HEK293 (cell line): ENCODE measurements at regions not wholly inside any gene's neighbourhood (a gene's known extent, or its start where the extent isn't known, plus 50 kb on each side); places are given as distances from the start of the nearest gene placed in this dataset.
"Not testable (repeated sequence)": the region's sequence is repeated elsewhere in the genome, so short reads cannot be mapped to it uniquely, and the experiment has no call there.

Experiments
- MEIS1 ChIP-seq: sonication (generic); formaldehyde crosslinking; IDR thresholded peaks from 2 replicates; pipeline ENCODE4 v1.8.1; 2022; ENCODE audit warnings: missing genetic modification reagents, mild to moderate bottlenecking, borderline replicate concordance
- ZFP69B ChIP-seq: fragments of 450-650 bp; formaldehyde crosslinking; IDR thresholded peaks from 2 replicates; pipeline ENCODE4 v1.5.1; 2016; ENCODE audit warnings: missing biosample characterization, missing genetic modification characterization
- ZNF658 ChIP-seq: fragments of 450-650 bp; formaldehyde crosslinking; IDR thresholded peaks from 2 replicates; pipeline ENCODE4; 2016; ENCODE audit warnings: missing biosample characterization, missing genetic modification characterization
- TF ChIP-seq, protein P1 (sequence below): sonication (generic); formaldehyde crosslinking; IDR thresholded peaks from 2 replicates; pipeline ENCODE4 v1.8.1; 2022; ENCODE audit warnings: mild to moderate bottlenecking, moderate library complexity, missing genetic modification reagents

DNA sequence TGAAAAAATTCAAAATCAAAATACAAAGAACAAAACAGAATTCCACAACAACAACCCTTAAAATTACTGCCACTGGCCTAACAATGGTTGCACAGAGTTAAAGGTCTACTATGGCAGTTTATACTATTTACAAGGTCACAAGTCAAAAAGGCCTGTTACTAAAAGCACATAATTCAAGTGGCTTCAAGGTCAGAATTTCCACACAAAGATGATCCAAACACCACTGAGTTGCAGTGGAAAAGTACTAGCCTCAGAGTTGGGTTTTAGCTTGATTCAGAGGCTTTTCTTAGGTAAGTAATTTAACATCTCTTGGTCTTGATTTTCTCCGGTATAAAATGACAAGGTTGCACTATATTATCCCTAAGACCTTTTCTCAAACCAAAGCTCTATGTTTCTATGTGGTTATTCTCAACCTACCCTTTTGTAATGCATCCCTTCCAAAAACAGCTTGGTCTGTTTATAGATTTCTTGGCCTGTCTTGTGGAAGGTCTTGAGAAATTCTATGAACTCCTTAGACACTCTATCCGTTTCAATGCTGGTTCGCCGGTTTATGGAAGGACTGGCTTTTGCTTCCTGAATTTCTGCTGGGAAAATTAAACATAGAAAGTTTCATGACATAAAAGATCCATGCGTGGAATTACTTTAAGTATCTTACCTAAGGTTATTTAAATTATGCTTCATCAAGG lies 69.5 kb downstream of the MDH2 start:
- TF ChIP-seq, protein P1, sequence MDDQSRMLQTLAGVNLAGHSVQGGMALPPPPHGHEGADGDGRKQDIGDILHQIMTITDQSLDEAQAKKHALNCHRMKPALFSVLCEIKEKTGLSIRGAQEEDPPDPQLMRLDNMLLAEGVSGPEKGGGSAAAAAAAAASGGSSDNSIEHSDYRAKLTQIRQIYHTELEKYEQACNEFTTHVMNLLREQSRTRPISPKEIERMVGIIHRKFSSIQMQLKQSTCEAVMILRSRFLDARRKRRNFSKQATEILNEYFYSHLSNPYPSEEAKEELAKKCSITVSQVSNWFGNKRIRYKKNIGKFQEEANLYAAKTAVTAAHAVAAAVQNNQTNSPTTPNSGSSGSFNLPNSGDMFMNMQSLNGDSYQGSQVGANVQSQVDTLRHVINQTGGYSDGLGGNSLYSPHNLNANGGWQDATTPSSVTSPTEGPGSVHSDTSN (CRISPR knock-in tag), result not testable (repeated sequence)
- not testable (repeated sequence) for TF ChIP-seq MEIS1; ZFP69B; ZNF658 (tag by site-specific recombination)
